AG08395 (cell line): ENCODE measurements at regions not wholly inside any gene's neighbourhood (a gene's known extent, or its start where the extent isn't known, plus 50 kb on each side); places are given as distances from the start of the nearest gene placed in this dataset.

Experiments used
- DNase-seq: peaks from one replicate; pipeline ENCODE4 v3.0.0; 2012; ENCODE audit warnings: mixed read lengths, low spot score

- DNase-seq, result no peak
These were observed 212.2 kb upstream of the FOXF1 start for GRCh38 chr16:86297866-86298757.

DNA sequence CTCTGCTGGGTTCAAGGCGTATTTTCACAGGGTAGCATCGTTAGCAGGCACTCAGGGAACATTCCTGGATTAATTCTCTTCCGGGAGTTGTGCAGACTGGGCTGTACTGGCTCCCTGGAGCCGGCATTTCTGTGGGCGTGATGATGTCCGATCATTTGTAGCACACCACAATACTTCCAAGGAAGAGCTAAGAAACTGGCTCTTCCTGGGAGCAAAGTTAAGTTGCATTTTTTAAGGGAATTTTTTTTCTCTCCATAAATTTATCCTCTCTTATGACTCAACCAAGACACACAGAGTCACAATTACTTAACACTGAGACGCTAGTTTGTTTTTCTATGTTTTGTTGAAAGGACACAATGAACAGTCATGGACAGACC is 211.6 kb upstream of the FOXF1 start:
- peak; percentile 49 for DNase-seq

- no peak for DNase-seq
These were observed 210.3 kb upstream of the FOXF1 start for GRCh38 chr16:86299882-86300610.

DNA sequence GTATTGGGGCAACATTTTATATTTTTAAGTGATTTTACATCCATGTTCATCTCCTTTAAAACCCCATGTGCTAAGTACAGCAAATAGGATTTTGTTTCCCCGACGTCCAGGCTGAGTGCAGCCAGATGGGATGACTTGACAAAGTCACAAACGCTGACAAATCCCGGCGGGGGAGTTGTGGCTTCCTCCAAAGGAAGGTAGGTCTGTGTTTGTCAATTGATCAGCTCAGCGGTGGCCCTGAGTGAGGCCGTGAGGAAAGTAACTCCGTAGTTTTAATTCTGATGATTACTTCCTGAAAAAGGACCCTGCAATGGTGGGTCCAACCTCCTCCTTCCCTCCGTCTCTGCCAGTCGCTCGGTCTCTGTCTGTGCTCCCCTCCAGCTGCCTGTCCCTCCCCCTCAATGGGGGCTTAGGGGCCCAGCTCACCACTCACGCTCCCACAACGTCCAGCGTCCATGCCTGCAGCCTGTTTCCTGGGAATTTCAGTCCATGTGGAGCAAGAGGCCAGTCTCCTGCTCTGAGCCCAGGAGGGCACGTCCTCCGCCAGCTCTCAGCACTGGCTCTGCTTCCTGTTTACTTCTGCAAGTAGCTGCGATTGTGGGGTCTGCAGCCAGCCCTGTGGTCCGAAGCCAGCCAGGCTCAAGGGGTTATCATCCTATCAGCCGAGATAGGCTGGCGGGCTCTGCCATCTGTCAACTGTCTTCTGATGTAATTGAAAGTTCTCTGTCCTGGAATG is 209.4 kb upstream of the FOXF1 start:
- DNase-seq, result no peak

- no peak for DNase-seq
These were observed 207.8 kb upstream of the FOXF1 start for GRCh38 chr16:86302421-86303109.

GRCh38 chr16:86303787-86304678 is 206.3 kb upstream of the FOXF1 start:
- DNase-seq, result no peak

- no peak for DNase-seq
These were observed 205.5 kb upstream of the FOXF1 start for GRCh38 chr16:86304868-86305267.

- DNase-seq, result no peak
These were observed 204.9 kb upstream of the FOXF1 start for GRCh38 chr16:86305440-86305839.

GRCh38 chr16:86306011-86306644 is 204.2 kb upstream of the FOXF1 start:
- no peak for DNase-seq

GRCh38 chr16:86306811-86307513 is 203.4 kb upstream of the FOXF1 start:
- DNase-seq, result no peak

DNA sequence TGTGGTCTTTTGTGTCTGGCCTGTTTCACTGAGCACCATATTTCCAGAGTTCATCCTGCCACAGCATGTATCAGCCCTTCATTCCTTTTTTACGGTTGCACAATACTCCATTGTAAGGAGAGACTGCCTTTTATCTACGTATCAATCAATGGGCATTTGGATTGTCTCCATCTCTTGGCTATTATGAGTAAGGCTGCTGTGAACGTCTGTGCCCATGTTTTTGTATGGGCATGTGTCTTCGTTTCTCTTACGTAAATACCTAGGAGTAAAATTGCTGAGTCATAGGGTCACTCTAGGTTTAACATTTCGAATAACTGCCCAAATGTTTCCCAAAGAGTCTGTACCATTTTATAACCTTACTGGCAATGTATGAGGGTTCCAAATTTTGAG is 202.8 kb upstream of the FOXF1 start:
- no peak for DNase-seq

- DNase-seq, result no peak
These were observed 201.8 kb upstream of the FOXF1 start for GRCh38 chr16:86308514-86308913.

- no peak for DNase-seq
These were observed 196.7 kb upstream of the FOXF1 start for GRCh38 chr16:86313631-86314030.

GRCh38 chr16:86314402-86315025 is 195.8 kb upstream of the FOXF1 start:
- no peak for DNase-seq

GRCh38 chr16:86316967-86317812 is 193.1 kb upstream of the FOXF1 start:
- no peak for DNase-seq

GRCh38 chr16:86317813-86318650 is 192.3 kb upstream of the FOXF1 start:
- no peak for DNase-seq

GRCh38 chr16:86319585-86320236 is 190.6 kb upstream of the FOXF1 start:
- no peak for DNase-seq
